ENCODE measurements at regions not wholly inside any gene's neighbourhood (a gene's known extent, or its start where the extent isn't known, plus 50 kb on each side); places are given as distances from the start of the nearest gene placed in this dataset.
"Not testable (repeated sequence)": the region's sequence is repeated elsewhere in the genome, so short reads cannot be mapped to it uniquely, and the experiment has no call there.

GRCh38 chr1:38204698-38205097 lies 158.1 kb upstream of the POU3F1 start:
- no peak for DNase-seq

GRCh38 chr1:38203441-38203840 lies 156.8 kb upstream of the POU3F1 start:
- no peak for DNase-seq

- DNase-seq, result no peak
Measured at GRCh38 chr1:38201431-38201830, 154.8 kb upstream of the POU3F1 start.

- no peak for DNase-seq
Measured at GRCh38 chr1:38198621-38199020, 152.0 kb upstream of the POU3F1 start.

GRCh38 chr1:38198099-38198498 lies 151.5 kb upstream of the POU3F1 start:
- DNase-seq, result no peak

- no peak for DNase-seq
Measured at GRCh38 chr1:38197312-38198061, 150.9 kb upstream of the POU3F1 start.

- no peak for DNase-seq
Measured at GRCh38 chr1:38194472-38194871, 147.9 kb upstream of the POU3F1 start.

- DNase-seq, result no peak
Measured at GRCh38 chr1:38193040-38193439, 146.4 kb upstream of the POU3F1 start.

GRCh38 chr1:38191461-38191860 lies 144.9 kb upstream of the POU3F1 start:
- no peak for DNase-seq

GRCh38 chr1:38190983-38191382 lies 144.4 kb upstream of the POU3F1 start:
- DNase-seq, result no peak

- no peak for DNase-seq
Measured at GRCh38 chr1:38187552-38187951, 141.0 kb upstream of the POU3F1 start.

GRCh38 chr1:38186566-38186965 lies 140.0 kb upstream of the POU3F1 start:
- DNase-seq, result no peak

GRCh38 chr1:38185913-38186312 lies 139.3 kb upstream of the POU3F1 start:
- DNase-seq, result no peak

- DNase-seq, result no peak
Measured at GRCh38 chr1:38183747-38184146, 137.2 kb upstream of the POU3F1 start.

- no peak for DNase-seq
Measured at GRCh38 chr1:38183096-38183495, 136.5 kb upstream of the POU3F1 start.

- not testable (repeated sequence) for DNase-seq
Measured at GRCh38 chr1:38180388-38180787, 133.8 kb upstream of the POU3F1 start.

- no peak for DNase-seq
Measured at GRCh38 chr1:38179483-38179882, 132.9 kb upstream of the POU3F1 start.

GRCh38 chr1:38178216-38178615 lies 131.6 kb upstream of the POU3F1 start:
- DNase-seq, result no peak

- DNase-seq, result no peak
Measured at GRCh38 chr1:38175121-38175520, 128.5 kb upstream of the POU3F1 start.

GRCh38 chr1:38173848-38174247 lies 127.3 kb upstream of the POU3F1 start:
- no peak for DNase-seq

GRCh38 chr1:38173157-38173831 lies 126.7 kb upstream of the POU3F1 start:
- DNase-seq, result no peak

- DNase-seq, result no peak
Measured at GRCh38 chr1:38169121-38169520, 122.5 kb upstream of the POU3F1 start.

GRCh38 chr1:38168365-38168764 lies 121.8 kb upstream of the POU3F1 start:
- no peak for DNase-seq

- DNase-seq, result no peak
Measured at GRCh38 chr1:38166461-38166860, 119.9 kb upstream of the POU3F1 start.
